HG03175 (cell line): ENCODE measurements at regions not wholly inside any gene's neighbourhood (a gene's known extent, or its start where the extent isn't known, plus 50 kb on each side); places are given as distances from the start of the nearest gene placed in this dataset.

ENCODE experiments used
- ATAC-seq: cut with Tn5 transposase; IDR thresholded peaks from one replicate; pipeline ENCODE4 v1.9.1; 2021; ENCODE audit warnings: mild to moderate bottlenecking, moderate library complexity; ENCODE audit not compliant: unreplicated experiment

GRCh38 chr5:10876006-10876744 lies 115.1 kb upstream of the DAP start:
- no peak for ATAC-seq

- ATAC-seq, result no peak
Observed at GRCh38 chr5:10875201-10875768, 114.3 kb upstream of the DAP start.

- ATAC-seq, result no peak
Observed at GRCh38 chr5:10874541-10874940, 113.5 kb upstream of the DAP start.

GRCh38 chr5:10870791-10871190 lies 109.8 kb upstream of the DAP start:
- no peak for ATAC-seq

- ATAC-seq, result no peak
Observed at GRCh38 chr5:10868956-10869355, 107.9 kb upstream of the DAP start.

GRCh38 chr5:10867389-10868303 lies 106.6 kb upstream of the DAP start:
- ATAC-seq, result no peak

GRCh38 chr5:10866913-10867312 lies 105.9 kb upstream of the DAP start:
- no peak for ATAC-seq

GRCh38 chr5:10863763-10864383 lies 102.8 kb upstream of the DAP start:
- peak; percentile 93 for ATAC-seq

- ATAC-seq, result no peak
Observed at GRCh38 chr5:10862085-10862484, 101.1 kb upstream of the DAP start.

- no peak for ATAC-seq
Observed at GRCh38 chr5:10861423-10861790, 100.4 kb upstream of the DAP start.

- ATAC-seq, result no peak
Observed at GRCh38 chr5:10860645-10861422, 99.8 kb upstream of the DAP start.

- ATAC-seq, result no peak
Observed at GRCh38 chr5:10860196-10860543, 99.1 kb upstream of the DAP start.

- ATAC-seq, result no peak
Observed at GRCh38 chr5:10859393-10860195, 98.6 kb upstream of the DAP start.

- ATAC-seq, result no peak
Observed at GRCh38 chr5:10858945-10859344, 97.9 kb upstream of the DAP start.

- ATAC-seq, result no peak
Observed at GRCh38 chr5:10858307-10858706, 97.3 kb upstream of the DAP start.

- ATAC-seq, result no peak
Observed at GRCh38 chr5:10857338-10857733, 96.3 kb upstream of the DAP start.

- no peak for ATAC-seq
Observed at GRCh38 chr5:10856683-10857337, 95.8 kb upstream of the DAP start.

GRCh38 chr5:10856071-10856470 lies 95.0 kb upstream of the DAP start:
- no peak for ATAC-seq

- no peak for ATAC-seq
Observed at GRCh38 chr5:10854506-10855277, 93.7 kb upstream of the DAP start.
